ENCODE measurements at regions not wholly inside any gene's neighbourhood (a gene's known extent, or its start where the extent isn't known, plus 50 kb on each side); places are given as distances from the start of the nearest gene placed in this dataset.

GRCh38 chr15:98568382-98569017 is 79.8 kb upstream of the IGF1R start:
- no peak for DNase-seq

DNA sequence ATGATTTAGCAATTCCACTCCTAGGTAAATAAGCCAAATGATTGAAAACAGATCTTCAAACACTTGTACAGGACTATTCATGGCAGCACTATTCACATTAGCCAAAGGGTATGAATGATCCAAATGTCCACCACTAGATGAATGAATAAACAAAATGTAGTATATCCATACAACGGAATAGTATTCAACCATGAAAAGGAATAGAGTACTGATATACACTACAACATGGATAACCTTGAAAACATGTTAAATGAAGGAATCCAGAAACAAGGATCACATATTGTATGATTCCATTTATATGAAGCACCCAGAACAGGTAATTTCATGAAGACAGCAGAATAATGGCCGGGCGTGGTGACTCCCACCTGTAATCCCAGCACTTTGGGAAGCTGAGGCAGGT is 78.2 kb upstream of the IGF1R start:
- DNase-seq = no peak

DNA sequence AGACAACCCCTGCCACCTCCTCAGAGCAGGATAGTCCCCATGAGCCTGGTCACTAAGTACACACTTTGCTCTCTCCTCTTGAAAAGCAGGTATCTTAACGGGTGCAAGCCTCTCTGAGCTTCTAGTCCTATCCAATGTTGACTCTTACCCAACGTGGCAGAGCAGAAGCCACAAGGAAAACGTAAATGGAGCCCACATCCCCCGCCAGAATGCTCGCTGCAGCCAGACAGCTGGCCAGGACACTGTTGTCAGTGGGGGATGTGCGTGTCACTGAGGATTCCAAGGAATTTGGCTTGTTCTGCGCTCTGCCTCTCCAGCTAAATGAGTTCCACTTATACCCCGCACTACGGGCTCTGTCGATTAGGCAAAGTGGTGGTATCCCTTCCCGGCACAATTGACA is 67.8 kb upstream of the IGF1R start:
- no peak for DNase-seq

DNA sequence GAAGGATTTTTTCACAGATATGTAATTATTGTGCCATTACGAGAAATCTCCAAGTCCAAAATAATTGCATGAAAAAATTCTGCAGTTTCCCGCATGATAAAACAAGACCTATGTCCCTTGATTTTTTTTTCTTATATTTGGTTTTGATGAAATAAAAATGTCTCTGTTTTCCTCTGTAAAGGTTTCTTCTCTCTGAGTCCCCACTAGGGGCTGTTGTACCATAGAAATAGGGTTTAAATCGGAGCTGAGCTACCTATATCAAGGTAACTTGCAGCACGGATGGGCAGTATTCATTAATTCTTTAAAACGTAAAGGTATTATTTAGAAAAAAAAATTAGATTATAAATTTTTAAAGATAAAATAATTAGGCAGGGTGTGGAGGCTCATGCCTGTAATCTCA is 66.6 kb upstream of the IGF1R start:
- DNase-seq = no peak

GRCh38 chr15:98582900-98583554 is 65.3 kb upstream of the IGF1R start:
- DNase-seq = no peak

GRCh38 chr15:98583771-98584430 is 64.4 kb upstream of the IGF1R start:
- no peak for DNase-seq

GRCh38 chr15:98586066-98586465 is 62.3 kb upstream of the IGF1R start:
- DNase-seq = no peak

DNA sequence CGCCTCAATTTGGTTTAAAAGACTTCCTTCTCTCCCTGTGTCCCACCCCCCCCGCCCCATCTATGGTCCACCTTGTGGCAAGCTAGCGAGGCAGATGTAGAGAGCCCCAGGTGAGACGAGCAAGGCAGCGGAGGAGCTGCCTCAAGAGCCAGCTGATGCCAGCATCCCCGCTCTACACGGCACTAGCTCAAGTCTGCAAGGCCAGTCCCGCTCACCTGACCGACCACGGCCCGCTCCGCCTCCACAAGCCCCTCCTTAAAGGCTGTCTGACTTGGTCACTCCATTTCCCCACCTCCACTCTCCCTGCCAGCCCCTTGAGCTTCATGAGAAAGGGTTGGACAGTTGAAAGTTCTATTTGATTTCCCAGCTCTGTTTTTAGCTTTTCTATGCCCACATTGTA is 56.2 kb upstream of the IGF1R start:
- no peak for DNase-seq

GRCh38 chr15:98596131-98596530 is 52.2 kb upstream of the IGF1R start:
- DNase-seq = no peak

GRCh38 chr15:98596885-98597392 is 51.4 kb upstream of the IGF1R start:
- DNase-seq = no peak

DNA sequence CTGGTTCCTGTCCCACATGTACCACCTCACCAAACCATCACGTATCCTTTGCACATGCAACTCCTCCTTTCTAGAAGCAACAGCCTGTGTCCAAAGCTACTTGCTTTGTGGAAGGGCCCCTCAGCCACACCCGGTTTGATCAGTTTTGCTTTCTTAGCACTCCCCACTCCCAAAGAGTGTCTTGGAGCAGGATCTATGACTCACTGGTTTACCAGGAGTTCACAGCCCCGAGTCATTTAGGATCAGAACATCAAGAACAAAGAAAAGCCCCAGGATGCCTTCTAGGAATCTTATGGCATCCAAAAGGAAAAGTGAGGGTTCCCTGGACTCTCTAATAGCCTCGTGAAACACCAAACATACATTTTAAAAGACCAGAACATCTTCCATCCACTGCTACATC is 50.7 kb upstream of the IGF1R start:
- DNase-seq = no peak
